ENCODE measurements at regions not wholly inside any gene's neighbourhood (a gene's known extent, or its start where the extent isn't known, plus 50 kb on each side); places are given as distances from the start of the nearest gene placed in this dataset.
A peak's percentile ranks its signal among the peaks of the same experiment; 100 is the strongest.

DNA sequence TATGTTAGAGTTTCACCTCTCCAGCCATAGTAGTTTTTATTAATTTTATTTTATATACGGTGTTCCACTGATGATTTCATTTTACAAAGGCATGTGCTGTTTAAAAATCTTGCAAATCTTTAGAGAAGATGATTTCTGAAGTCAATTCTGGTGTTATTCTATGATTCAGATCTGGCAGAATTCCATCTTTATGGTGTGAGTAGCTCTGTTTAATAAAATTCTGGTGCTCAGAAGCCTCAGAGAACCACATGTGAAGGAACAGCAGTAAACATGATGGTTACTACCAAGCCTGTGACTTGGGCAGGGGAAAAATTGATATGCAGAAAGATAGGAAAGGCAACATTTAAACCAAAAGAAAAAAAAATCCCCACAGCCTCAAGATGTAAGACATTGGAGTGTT, 299.7 kb downstream of the NPR3 start:
- H3K27me3 ChIP-seq (ENCODE audit: insufficient read depth, low read length) = no peaks in the 10 kb centered on the region
- H3K9ac ChIP-seq (ENCODE audit: low read length) = no peak overlapping the region
- no peaks in the 10 kb centered on the region for H3K9me3 ChIP-seq (ENCODE audit: insufficient read depth, low read depth, low read length)
- Mint-ChIP-seq H3K4me1 (ENCODE audit: low read depth, unreplicated experiment) (no peaks in the 10 kb centered on the region), H3K36me3 (ENCODE audit: low read depth, unreplicated experiment) (no peaks in the 10 kb centered on the region), H3K4me3 (ENCODE audit: unreplicated experiment) (no peak overlapping the region), H3K27me3 (ENCODE audit: low read depth, unreplicated experiment) (no peaks in the 10 kb centered on the region), H3K9me3 (ENCODE audit: unreplicated experiment) (peaks cover 10% of the 10 kb centered on the region), H3K27ac (ENCODE audit: unreplicated experiment) (no peak overlapping the region)
- FAIRE-seq = no peak
- no peak overlapping the region for H3K4me2 ChIP-seq (ENCODE audit: low read length)
- TF ChIP-seq, protein P1, sequence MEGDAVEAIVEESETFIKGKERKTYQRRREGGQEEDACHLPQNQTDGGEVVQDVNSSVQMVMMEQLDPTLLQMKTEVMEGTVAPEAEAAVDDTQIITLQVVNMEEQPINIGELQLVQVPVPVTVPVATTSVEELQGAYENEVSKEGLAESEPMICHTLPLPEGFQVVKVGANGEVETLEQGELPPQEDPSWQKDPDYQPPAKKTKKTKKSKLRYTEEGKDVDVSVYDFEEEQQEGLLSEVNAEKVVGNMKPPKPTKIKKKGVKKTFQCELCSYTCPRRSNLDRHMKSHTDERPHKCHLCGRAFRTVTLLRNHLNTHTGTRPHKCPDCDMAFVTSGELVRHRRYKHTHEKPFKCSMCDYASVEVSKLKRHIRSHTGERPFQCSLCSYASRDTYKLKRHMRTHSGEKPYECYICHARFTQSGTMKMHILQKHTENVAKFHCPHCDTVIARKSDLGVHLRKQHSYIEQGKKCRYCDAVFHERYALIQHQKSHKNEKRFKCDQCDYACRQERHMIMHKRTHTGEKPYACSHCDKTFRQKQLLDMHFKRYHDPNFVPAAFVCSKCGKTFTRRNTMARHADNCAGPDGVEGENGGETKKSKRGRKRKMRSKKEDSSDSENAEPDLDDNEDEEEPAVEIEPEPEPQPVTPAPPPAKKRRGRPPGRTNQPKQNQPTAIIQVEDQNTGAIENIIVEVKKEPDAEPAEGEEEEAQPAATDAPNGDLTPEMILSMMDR (IDR thresholded peaks at IDR 0.05; ENCODE audit: insufficient read depth, low read depth, low read length) = no peak
- no peak for TF ChIP-seq EZH2 (IDR thresholded peaks at IDR 0.05; ENCODE audit: insufficient read depth, low read length)
- H3K4me3 ChIP-seq (ENCODE audit: insufficient read depth, low read depth, low read length) = no peak overlapping the region
- H4K20me1 ChIP-seq (ENCODE audit: insufficient read depth, low read length) = no peaks in the 10 kb centered on the region
- no peak overlapping the region for H2AFZ ChIP-seq (ENCODE audit: low read depth, low read length)
- H3K79me2 ChIP-seq (ENCODE audit: insufficient read depth, low read length) = no peaks in the 10 kb centered on the region
- no peak for DNase-seq (ENCODE audit: low read depth)
- no peaks in the 10 kb centered on the region for H3K4me1 ChIP-seq (ENCODE audit: insufficient read depth, low read length)
- H3K27ac ChIP-seq (ENCODE audit: low read depth, low read length) = no peak overlapping the region
- no peaks in the 10 kb centered on the region for H3K36me3 ChIP-seq (ENCODE audit: insufficient read depth, low read length)

DNA sequence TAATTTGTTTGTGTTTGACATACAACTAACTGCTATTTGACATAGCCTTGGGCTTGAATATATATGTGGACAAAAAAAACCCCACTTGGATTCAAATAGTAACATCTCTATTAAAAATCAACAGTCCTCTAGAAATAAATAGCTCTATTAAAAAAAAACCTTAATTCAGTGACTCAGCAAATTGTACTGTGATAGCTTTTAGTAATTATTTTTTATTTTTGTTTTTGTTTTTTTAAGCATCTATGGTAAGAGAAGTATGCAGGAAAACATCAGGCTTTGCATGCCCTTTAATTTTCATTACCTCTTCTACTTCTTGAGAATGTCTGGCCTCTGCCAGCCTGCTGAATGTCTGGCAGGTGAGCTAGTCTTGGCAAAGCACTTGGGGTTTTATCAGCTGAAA, 300.7 kb downstream of the NPR3 start:
- TF ChIP-seq, protein P1 (IDR thresholded peaks at IDR 0.05; ENCODE audit: insufficient read depth, low read depth, low read length) = no peak
- H3K27ac ChIP-seq (ENCODE audit: low read depth, low read length) = no peak overlapping the region
- H3K27ac Mint-ChIP-seq (ENCODE audit: unreplicated experiment) = no peak overlapping the region
- no peak overlapping the region for H3K4me3 ChIP-seq (ENCODE audit: insufficient read depth, low read depth, low read length)
- H3K9me3 Mint-ChIP-seq (ENCODE audit: unreplicated experiment) = peaks cover 13% of the 10 kb centered on the region
- H3K4me1 ChIP-seq (ENCODE audit: insufficient read depth, low read length) = no peaks in the 10 kb centered on the region
- no peaks in the 10 kb centered on the region for H3K36me3 Mint-ChIP-seq (ENCODE audit: low read depth, unreplicated experiment)
- DNase-seq (ENCODE audit: low read depth) = no peak
- no peaks in the 10 kb centered on the region for H3K27me3 Mint-ChIP-seq (ENCODE audit: low read depth, unreplicated experiment)
- no peak for FAIRE-seq
- no peaks in the 10 kb centered on the region for H3K9me3 ChIP-seq (ENCODE audit: insufficient read depth, low read depth, low read length)
- H3K79me2 ChIP-seq (ENCODE audit: insufficient read depth, low read length) = no peaks in the 10 kb centered on the region
- no peaks in the 10 kb centered on the region for H3K27me3 ChIP-seq (ENCODE audit: insufficient read depth, low read length)
- H3K36me3 ChIP-seq (ENCODE audit: insufficient read depth, low read length) = no peaks in the 10 kb centered on the region
- H3K9ac ChIP-seq (ENCODE audit: low read length) = no peak overlapping the region
- no peaks in the 10 kb centered on the region for H4K20me1 ChIP-seq (ENCODE audit: insufficient read depth, low read length)
- no peaks in the 10 kb centered on the region for H3K4me1 Mint-ChIP-seq (ENCODE audit: low read depth, unreplicated experiment)
- no peak overlapping the region for H3K4me2 ChIP-seq (ENCODE audit: low read length)
- H2AFZ ChIP-seq (ENCODE audit: low read depth, low read length) = no peak overlapping the region
- H3K4me3 Mint-ChIP-seq (ENCODE audit: unreplicated experiment) = no peak overlapping the region

DNA sequence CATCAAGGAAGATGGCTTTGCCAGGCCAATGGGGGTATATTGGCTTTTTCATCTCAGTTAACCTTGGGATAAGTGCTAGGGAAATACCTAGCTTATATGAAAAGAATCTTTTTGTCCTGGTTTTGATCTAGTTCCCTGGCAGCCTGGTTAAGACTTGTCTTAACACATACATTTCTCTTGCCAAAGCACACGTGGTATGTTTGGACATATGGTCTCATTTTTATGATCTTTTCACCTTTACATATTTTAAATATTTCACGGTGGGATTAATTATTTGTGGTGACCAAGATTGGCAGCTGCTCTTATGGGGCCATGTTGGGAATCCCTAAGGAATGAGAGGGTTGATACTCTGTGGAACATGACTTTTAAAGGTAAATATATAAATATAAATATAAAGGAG, 312.5 kb downstream of the NPR3 start:
- Mint-ChIP-seq H3K4me1 (ENCODE audit: low read depth, unreplicated experiment) (peaks cover 1% of the 10 kb centered on the region), H3K27me3 (ENCODE audit: low read depth, unreplicated experiment) (peaks cover 6% of the 10 kb centered on the region), H3K4me3 (ENCODE audit: unreplicated experiment) (no peak overlapping the region), H3K36me3 (ENCODE audit: low read depth, unreplicated experiment) (no peaks in the 10 kb centered on the region), H3K27ac (ENCODE audit: unreplicated experiment) (no peak overlapping the region), H3K9me3 (ENCODE audit: unreplicated experiment) (peaks cover 1% of the 10 kb centered on the region)
- H3K4me1 ChIP-seq (ENCODE audit: insufficient read depth, low read length) = no peaks in the 10 kb centered on the region
- H3K27me3 ChIP-seq (ENCODE audit: insufficient read depth, low read length) = no peaks in the 10 kb centered on the region
- no peaks in the 10 kb centered on the region for H3K9me3 ChIP-seq (ENCODE audit: insufficient read depth, low read depth, low read length)
- no peak overlapping the region for H3K9ac ChIP-seq (ENCODE audit: low read length)
- no peak overlapping the region for H3K4me3 ChIP-seq (ENCODE audit: insufficient read depth, low read depth, low read length)
- TF ChIP-seq EZH2 (IDR thresholded peaks at IDR 0.05; ENCODE audit: insufficient read depth, low read length) = no peak
- TF ChIP-seq, protein P1 (IDR thresholded peaks at IDR 0.05; ENCODE audit: insufficient read depth, low read depth, low read length) = no peak
- no peak for FAIRE-seq
- H3K36me3 ChIP-seq (ENCODE audit: insufficient read depth, low read length) = no peaks in the 10 kb centered on the region
- H3K4me2 ChIP-seq (ENCODE audit: low read length) = no peak overlapping the region
- H2AFZ ChIP-seq (ENCODE audit: low read depth, low read length) = no peak overlapping the region
- no peaks in the 10 kb centered on the region for H3K79me2 ChIP-seq (ENCODE audit: insufficient read depth, low read length)
- DNase-seq (ENCODE audit: low read depth) = peak; percentile 56
- H4K20me1 ChIP-seq (ENCODE audit: insufficient read depth, low read length) = no peaks in the 10 kb centered on the region
- no peak overlapping the region for H3K27ac ChIP-seq (ENCODE audit: low read depth, low read length)
